IMR-90 (cell line): ENCODE measurements at regions not wholly inside any gene's neighbourhood (a gene's known extent, or its start where the extent isn't known, plus 50 kb on each side); places are given as distances from the start of the nearest gene placed in this dataset.

Experiments
- ATAC-seq: fragments of 200-7000 bp; cut with Tn5 transposase; 2 replicates; pipeline ENCODE4 v1.9.1; 2020; ENCODE audit warnings: low read depth, mild to moderate bottlenecking, moderate library complexity
- BruUV-seq: library from RNA; stranded (reverse); fragments of 400-500 nt; replicated peaks from 2 replicates; lab custom pipeline; 2021; lab: Mats Ljungman, UMichigan
- CTCF ChIA-PET: fragments of 300-600 bp; formaldehyde crosslinking; extraction: SDS; loops from one replicate; lab custom pipeline; 2021; ENCODE audit warnings: antibody characterized with exemption; lab: Yijun Ruan, JAX
- POLR2A ChIA-PET: fragments of 300-600 bp; sonication (Branson Sonifier 250); formaldehyde crosslinking; loops from one replicate; lab custom pipeline; 2022; ENCODE audit warnings: antibody characterized with exemption; ENCODE audit not compliant: unreplicated experiment; lab: Charles Lee
- DNase-seq: peaks from one replicate; pipeline ENCODE4 v3.0.0; 2013
- H2AFZ ChIP-seq: replicated peaks from 2 replicates; pipeline ENCODE3; 2013; ENCODE audit warnings: low read length, mild to moderate bottlenecking; ENCODE audit not compliant: poor library complexity
- H2AK5ac ChIP-seq: 2 replicates; pipeline ENCODE4 v1.6.1; 2013; ENCODE audit warnings: low read depth, low read length, inconsistent platforms
- H2AK9ac ChIP-seq: replicated peaks from 2 replicates; pipeline ENCODE3; 2013; ENCODE audit warnings: mild to moderate bottlenecking, low read depth, low read length, moderate library complexity; ENCODE audit not compliant: poor library complexity
- H2BK120ac ChIP-seq: 2 replicates; pipeline ENCODE4 v1.6.1; 2013; ENCODE audit warnings: low read depth, low read length, inconsistent platforms
- H2BK15ac ChIP-seq: 3 replicates; pipeline ENCODE4 v1.6.1; 2013; ENCODE audit warnings: low read depth, low read length, inconsistent platforms
- H2BK20ac ChIP-seq: 2 replicates; pipeline ENCODE4 v1.6.1; 2013; ENCODE audit warnings: low read depth, mild to moderate bottlenecking, inconsistent platforms, low read length, moderate library complexity
- H2BK5ac ChIP-seq: 2 replicates; pipeline ENCODE4 v1.6.1; 2013; ENCODE audit warnings: mild to moderate bottlenecking, low read depth, low read length, inconsistent platforms; ENCODE audit not compliant: poor library complexity, severe bottlenecking
- H3K14ac ChIP-seq: replicated peaks from 2 replicates; pipeline ENCODE4 v1.6.1; 2013; ENCODE audit warnings: low read depth, low read length, inconsistent platforms
- H3K18ac ChIP-seq: 2 replicates; pipeline ENCODE4 v1.6.1; 2013; ENCODE audit warnings: low read depth, low read length, control low read depth
- H3K23ac ChIP-seq: 2 replicates; pipeline ENCODE4 v1.6.1; 2013; ENCODE audit warnings: low read depth, low read length, inconsistent platforms
- H3K27ac ChIP-seq: 2 replicates; pipeline ENCODE4 v1.5.1; 2013; ENCODE audit warnings: mild to moderate bottlenecking, control low read depth, low read length; ENCODE audit not compliant: insufficient read depth
- H3K27me3 ChIP-seq: 2 replicates; pipeline ENCODE4 v1.6.1; 2013; ENCODE audit warnings: low read length; ENCODE audit not compliant: control insufficient read depth, insufficient read depth
- H3K36me3 ChIP-seq: 2 replicates; pipeline ENCODE4 v1.6.1; 2013; ENCODE audit warnings: low read length, mixed read lengths; ENCODE audit not compliant: control insufficient read depth, insufficient read depth
- H3K4ac ChIP-seq: 2 replicates; pipeline ENCODE4 v1.6.1; 2013; ENCODE audit warnings: low read depth, low read length, inconsistent platforms
- H3K4me1 ChIP-seq: 2 replicates; pipeline ENCODE4 v1.6.1; 2013; ENCODE audit warnings: low read length, mixed read lengths; ENCODE audit not compliant: control insufficient read depth, insufficient read depth
- H3K4me2 ChIP-seq: 2 replicates; pipeline ENCODE4 v1.6.1; 2013; ENCODE audit warnings: low read depth, mild to moderate bottlenecking, control low read depth, low read length, moderate library complexity
- H3K4me3 ChIP-seq: 2 replicates; pipeline ENCODE4 v1.5.1; 2013; ENCODE audit warnings: low read depth, mild to moderate bottlenecking, control low read depth, low read length, moderate library complexity; ENCODE audit not compliant: insufficient read depth
- H3K56ac ChIP-seq: 2 replicates; pipeline ENCODE4 v1.6.1; 2013; ENCODE audit warnings: low read length, inconsistent platforms; ENCODE audit not compliant: insufficient read depth; ENCODE audit errors: extremely low read depth
- H3K79me1 ChIP-seq, 2 experiments: 2 replicates each; pipeline ENCODE4 v1.6.1; 2013; ENCODE audit warnings: low read length in 2 of 2, inconsistent platforms in 1 of 2, low read depth in 1 of 2
- H3K9ac ChIP-seq: 2 replicates; pipeline ENCODE4 v1.6.1; 2013; ENCODE audit warnings: low read depth, low read length, control low read depth
- H3K9me1 ChIP-seq: 2 replicates; pipeline ENCODE4 v1.6.1; 2013; ENCODE audit warnings: low read length, inconsistent platforms; ENCODE audit not compliant: insufficient read depth
- H3K9me3 ChIP-seq: 2 replicates; pipeline ENCODE4 v1.6.1; 2013; ENCODE audit warnings: low read length; ENCODE audit not compliant: control insufficient read depth, insufficient read depth
- H4K20me1 ChIP-seq: 2 replicates; pipeline ENCODE4 v1.6.1; 2013; ENCODE audit warnings: low read length, inconsistent platforms; ENCODE audit not compliant: insufficient read depth
- H4K5ac ChIP-seq: 2 replicates; pipeline ENCODE4 v1.6.1; 2013; ENCODE audit warnings: mild to moderate bottlenecking, low read depth, low read length, control low read depth
- H4K8ac ChIP-seq, 2 experiments: 2 replicates each; pipeline ENCODE4 v1.6.1; 2013; ENCODE audit warnings: low read depth in 2 of 2, low read length in 2 of 2, control low read depth in 1 of 2, inconsistent platforms in 1 of 2
- H4K91ac ChIP-seq: 2 replicates; pipeline ENCODE4 v1.6.1; 2013; ENCODE audit warnings: low read depth, low read length, inconsistent platforms; ENCODE audit not compliant: insufficient read depth
- BHLHE40 ChIP-seq: fragments of 150-350 bp; IDR thresholded peaks from 2 replicates; pipeline ENCODE4 v1.6.1; 2016; ENCODE audit warnings: mild to moderate bottlenecking, low read depth, low read length
- CEBPB ChIP-seq: IDR thresholded peaks from 2 replicates; pipeline ENCODE4 v1.6.1; 2012; ENCODE audit warnings: low read depth, low read length, improper control_type of control experiment
- CHD1 ChIP-seq: IDR thresholded peaks from 2 replicates; pipeline ENCODE4 v1.6.1; 2012; ENCODE audit warnings: low read depth, low read length, improper control_type of control experiment
- ELK1 ChIP-seq: fragments of 150-350 bp; IDR thresholded peaks from 2 replicates; pipeline ENCODE4 v1.6.1; 2016; ENCODE audit warnings: low read depth, mild to moderate bottlenecking, low read length, moderate library complexity, borderline replicate concordance
- FOS ChIP-seq: fragments of 150-350 bp; IDR thresholded peaks from 2 replicates; pipeline ENCODE4 v1.6.1; 2016; ENCODE audit warnings: low read depth, low read length
- MAFK ChIP-seq: IDR thresholded peaks from 2 replicates; pipeline ENCODE4 v1.6.1; 2012; ENCODE audit warnings: low read depth, low read length, improper control_type of control experiment
- MAZ ChIP-seq: IDR thresholded peaks from 2 replicates; pipeline ENCODE4 v1.6.1; 2012; ENCODE audit warnings: low read depth, mild to moderate bottlenecking, low read length, improper control_type of control experiment, moderate library complexity, borderline replicate concordance
- MXI1 ChIP-seq: IDR thresholded peaks from 2 replicates; pipeline ENCODE4 v1.6.1; 2012; ENCODE audit warnings: low read depth, mild to moderate bottlenecking, low read length, moderate library complexity, borderline replicate concordance
- NFE2L2 ChIP-seq: fragments of 150-350 bp; IDR thresholded peaks from 2 replicates; pipeline ENCODE4 v1.6.1; 2016; ENCODE audit warnings: low read depth, mild to moderate bottlenecking, low read length
- POLR2A ChIP-seq: IDR thresholded peaks from 2 replicates; pipeline ENCODE4 v1.6.1; 2012; ENCODE audit warnings: mild to moderate bottlenecking, low read depth, low read length
- RAD21 ChIP-seq: IDR thresholded peaks from 2 replicates; pipeline ENCODE4 v1.6.1; 2012; ENCODE audit warnings: low read length, improper control_type of control experiment
- RCOR1 ChIP-seq: IDR thresholded peaks from 2 replicates; pipeline ENCODE4 v1.6.1; 2012; ENCODE audit warnings: mild to moderate bottlenecking, low read length, improper control_type of control experiment; ENCODE audit not compliant: insufficient replicate concordance
- RFX5 ChIP-seq: IDR thresholded peaks from 2 replicates; pipeline ENCODE4 v1.8.0; 2012; ENCODE audit warnings: low read depth, mild to moderate bottlenecking, low read length, moderate library complexity
- SMC3 ChIP-seq: fragments of 150-350 bp; IDR thresholded peaks from 2 replicates; pipeline ENCODE4 v1.6.1; 2016; ENCODE audit warnings: low read depth, mild to moderate bottlenecking, antibody characterized with exemption, low read length, moderate library complexity
- WGBS, 2 experiments: methylation state at CpG; one replicate each; pipeline versions ENCODE4 v1.1.5 to v1.1.7; 2013; ENCODE audit warnings: missing lambda C conversion rate in 2 of 2; ENCODE audit not compliant: insufficient read length in 1 of 2; ENCODE audit errors: extremely low coverage in 2 of 2; 5-methylcytosine and 5-hydroxymethylcytosine counted together
- dilution Hi-C: fragments of 300-500 bp; cut with HindIII; formaldehyde crosslinking; loops from one replicate; pipeline ENCODE4 v1.14.3; 2018; ENCODE audit warnings: low sequenced_read_pairs; ENCODE audit not compliant: unreplicated experiment
- in situ Hi-C: fragments of 300-500 bp; cut with MboI; formaldehyde crosslinking; loops from 3 replicates; pipeline ENCODE4 v1.14.3; 2019; ENCODE audit warnings: low sequenced_read_pairs, inconsistent platforms, mixed read lengths
- intact Hi-C: fragments of 100-400 bp; cut with micrococcal nuclease; formaldehyde crosslinking; loops from 2 replicates; pipeline ENCODE4 v1.10.0; 2022
- TF ChIP-seq, protein P1 (sequence below): conservative IDR thresholded peaks from 2 replicates; pipeline ENCODE4 v1.5.1; 2012; ENCODE audit warnings: mild to moderate bottlenecking, low read depth, low read length, improper control_type of control experiment
- TF ChIP-seq, protein P2 (sequence below): fragments of 150-350 bp; IDR thresholded peaks from 2 replicates; pipeline ENCODE4 v1.6.1; 2017; ENCODE audit warnings: mild to moderate bottlenecking, antibody characterized with exemption, low read length, low read depth

DNA sequence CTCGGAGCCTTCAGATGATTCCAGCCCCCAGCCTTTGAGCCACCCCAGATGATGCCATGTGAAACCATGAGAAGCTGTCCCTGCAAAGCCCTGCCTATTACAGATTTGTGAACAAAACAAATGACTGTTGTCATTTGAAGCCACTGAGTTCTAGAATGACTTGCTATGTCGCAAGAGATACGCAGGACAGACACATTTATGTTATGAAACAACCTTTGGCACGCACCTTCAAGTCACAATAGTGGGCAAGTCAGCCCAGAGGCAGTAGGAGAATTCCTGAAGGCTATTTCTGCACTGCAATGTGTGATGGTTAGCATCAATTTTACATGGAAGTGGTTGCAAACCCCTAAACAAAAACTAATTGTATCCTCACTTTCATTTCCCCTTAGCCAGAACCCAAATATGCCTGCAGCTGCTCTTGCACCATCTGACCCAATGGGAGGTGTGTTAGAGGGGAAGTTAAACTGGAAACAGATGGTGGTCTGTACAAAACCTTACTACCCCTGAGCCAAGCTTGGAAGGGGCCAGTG, 174.4 kb upstream of the ATP6AP2 start:
- Histone ChIP-seq H2BK120ac (no peak overlapping the region), H4K20me1 (no peaks in the 10 kb centered on the region), H3K36me3 (no peaks in the 10 kb centered on the region), H4K5ac (no peak overlapping the region), H3K9me1 (no peaks in the 10 kb centered on the region), H3K9ac (no peak overlapping the region), H3K14ac (no peak overlapping the region), H3K23ac (no peak overlapping the region), H3K4me1 (no peaks in the 10 kb centered on the region), H2BK5ac (no peak overlapping the region), H2BK15ac (no peak overlapping the region), H3K9me3 (peaks cover 3% of the 10 kb centered on the region; the same call in 1 of the 2 replicates), H2BK20ac (no peak overlapping the region), H4K91ac (no peak overlapping the region), H3K18ac (no peak overlapping the region), H3K27me3 (peaks cover 16% of the 10 kb centered on the region), H3K56ac (no peak overlapping the region), H2AK9ac (no peak overlapping the region), H2AK5ac (no peak overlapping the region), H3K4me3 (no peak overlapping the region), H3K4ac (no peak overlapping the region), H2AFZ (no peak overlapping the region), H4K8ac (no peak overlapping the region), H3K27ac (no peak overlapping the region), H3K79me1 (no peaks in the 10 kb centered on the region), H3K4me2 (no peak overlapping the region)
- no CpG with 5 or more reads among the region's 4 CpGs for WGBS, 2 experiments
- no peak for DNase-seq
- in situ Hi-C loops: no loop called here
- BruUV-seq: no TSS peak
- intact Hi-C loops: no loop called here
- dilution Hi-C loops: no loop called here
- TF ChIP-seq CHD1: no peak
- TF ChIP-seq RAD21: no peak
- TF ChIP-seq, protein P1, sequence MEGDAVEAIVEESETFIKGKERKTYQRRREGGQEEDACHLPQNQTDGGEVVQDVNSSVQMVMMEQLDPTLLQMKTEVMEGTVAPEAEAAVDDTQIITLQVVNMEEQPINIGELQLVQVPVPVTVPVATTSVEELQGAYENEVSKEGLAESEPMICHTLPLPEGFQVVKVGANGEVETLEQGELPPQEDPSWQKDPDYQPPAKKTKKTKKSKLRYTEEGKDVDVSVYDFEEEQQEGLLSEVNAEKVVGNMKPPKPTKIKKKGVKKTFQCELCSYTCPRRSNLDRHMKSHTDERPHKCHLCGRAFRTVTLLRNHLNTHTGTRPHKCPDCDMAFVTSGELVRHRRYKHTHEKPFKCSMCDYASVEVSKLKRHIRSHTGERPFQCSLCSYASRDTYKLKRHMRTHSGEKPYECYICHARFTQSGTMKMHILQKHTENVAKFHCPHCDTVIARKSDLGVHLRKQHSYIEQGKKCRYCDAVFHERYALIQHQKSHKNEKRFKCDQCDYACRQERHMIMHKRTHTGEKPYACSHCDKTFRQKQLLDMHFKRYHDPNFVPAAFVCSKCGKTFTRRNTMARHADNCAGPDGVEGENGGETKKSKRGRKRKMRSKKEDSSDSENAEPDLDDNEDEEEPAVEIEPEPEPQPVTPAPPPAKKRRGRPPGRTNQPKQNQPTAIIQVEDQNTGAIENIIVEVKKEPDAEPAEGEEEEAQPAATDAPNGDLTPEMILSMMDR: no peak
- no peak for TF ChIP-seq RCOR1
- no peak for TF ChIP-seq CEBPB
- no peak for TF ChIP-seq MAZ
- TF ChIP-seq SMC3: no peak
- no peak for TF ChIP-seq NFE2L2
- TF ChIP-seq MAFK: no peak
- TF ChIP-seq, protein P2, sequence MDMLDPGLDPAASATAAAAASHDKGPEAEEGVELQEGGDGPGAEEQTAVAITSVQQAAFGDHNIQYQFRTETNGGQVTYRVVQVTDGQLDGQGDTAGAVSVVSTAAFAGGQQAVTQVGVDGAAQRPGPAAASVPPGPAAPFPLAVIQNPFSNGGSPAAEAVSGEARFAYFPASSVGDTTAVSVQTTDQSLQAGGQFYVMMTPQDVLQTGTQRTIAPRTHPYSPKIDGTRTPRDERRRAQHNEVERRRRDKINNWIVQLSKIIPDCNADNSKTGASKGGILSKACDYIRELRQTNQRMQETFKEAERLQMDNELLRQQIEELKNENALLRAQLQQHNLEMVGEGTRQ: no peak
- TF ChIP-seq POLR2A: no peak
- no peak for TF ChIP-seq BHLHE40
- no peak for TF ChIP-seq ELK1
- no peak for TF ChIP-seq FOS
- no peak for TF ChIP-seq RFX5
- TF ChIP-seq MXI1: no peak
- ATAC-seq: no peak
- POLR2A ChIA-PET: no interaction called here
- CTCF ChIA-PET: no interaction called here
